GM12875 (cell line): ENCODE measurements at regions not wholly inside any gene's neighbourhood (a gene's known extent, or its start where the extent isn't known, plus 50 kb on each side); places are given as distances from the start of the nearest gene placed in this dataset.

Source experiments
- H3K4me3 ChIP-seq: one replicate; pipeline ENCODE4 v1.5.1; 2011; ENCODE audit warnings: low read depth, low read length, control low read depth
- CTCF ChIP-seq: IDR thresholded peaks from 2 replicates; pipeline ENCODE4 v1.5.1; 2011; ENCODE audit warnings: low read depth, mild to moderate bottlenecking, control low read depth, inconsistent platforms, low read length, moderate library complexity, borderline replicate concordance; ENCODE audit not compliant: insufficient read depth

- no peak for TF ChIP-seq CTCF
Measured at GRCh38 chr1:234837713-234838112, 227.7 kb upstream of the IRF2BP2 start.

GRCh38 chr1:234836776-234837357, 226.9 kb upstream of the IRF2BP2 start:
- TF ChIP-seq CTCF = no peak
- no peak overlapping the region for H3K4me3 ChIP-seq

More at GRCh38 chr1:234837713-234838112, 227.7 kb upstream of the IRF2BP2 start:
- no peak overlapping the region for H3K4me3 ChIP-seq

- H3K4me3 ChIP-seq = no peak overlapping the region
Measured at GRCh38 chr1:234836045-234836681, 226.2 kb upstream of the IRF2BP2 start.

DNA sequence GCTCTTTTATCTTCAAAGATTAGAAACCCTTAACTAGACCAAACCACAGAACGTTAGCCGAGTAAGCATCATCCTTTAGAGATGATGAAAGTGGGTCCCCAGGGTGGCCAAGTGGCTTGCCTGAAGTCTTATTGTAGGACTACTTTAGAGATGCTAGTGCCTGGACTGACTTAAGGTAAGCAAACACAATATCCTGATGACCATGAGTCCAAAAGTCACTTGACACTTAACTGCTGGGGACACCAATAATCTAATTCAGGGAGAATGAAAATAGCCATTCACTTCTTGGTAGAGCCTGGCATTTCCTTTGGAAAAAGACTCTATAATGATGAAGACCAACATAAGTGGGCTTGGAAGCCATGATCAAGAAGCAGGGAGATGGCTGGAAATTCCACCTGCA, 225.3 kb upstream of the IRF2BP2 start:
- no peak overlapping the region for H3K4me3 ChIP-seq
- TF ChIP-seq CTCF = no peak

More at GRCh38 chr1:234836045-234836681, 226.2 kb upstream of the IRF2BP2 start:
- no peak for TF ChIP-seq CTCF

DNA sequence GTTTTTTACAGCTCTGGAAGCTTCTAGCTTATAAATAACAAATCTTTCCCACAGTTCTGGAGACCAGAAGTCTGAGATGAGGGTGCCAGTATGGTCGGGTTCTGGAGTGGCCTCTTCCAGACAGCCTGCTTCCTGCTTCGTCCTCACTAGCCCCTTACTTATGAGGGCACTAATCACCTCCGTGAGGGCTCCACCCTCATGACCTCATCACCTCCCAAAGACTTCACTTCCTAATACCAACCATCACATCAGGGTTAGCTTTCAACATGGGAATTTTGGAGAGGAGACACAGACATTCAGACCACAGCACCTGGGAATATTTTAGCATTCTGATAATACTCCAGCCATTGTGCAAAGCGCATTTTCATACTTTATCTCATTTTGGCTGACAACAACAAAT, 223.7 kb upstream of the IRF2BP2 start:
- TF ChIP-seq CTCF = no peak
- no peak overlapping the region for H3K4me3 ChIP-seq

GRCh38 chr1:234833118-234833517, 223.1 kb upstream of the IRF2BP2 start:
- no peak overlapping the region for H3K4me3 ChIP-seq
- TF ChIP-seq CTCF = no peak

DNA sequence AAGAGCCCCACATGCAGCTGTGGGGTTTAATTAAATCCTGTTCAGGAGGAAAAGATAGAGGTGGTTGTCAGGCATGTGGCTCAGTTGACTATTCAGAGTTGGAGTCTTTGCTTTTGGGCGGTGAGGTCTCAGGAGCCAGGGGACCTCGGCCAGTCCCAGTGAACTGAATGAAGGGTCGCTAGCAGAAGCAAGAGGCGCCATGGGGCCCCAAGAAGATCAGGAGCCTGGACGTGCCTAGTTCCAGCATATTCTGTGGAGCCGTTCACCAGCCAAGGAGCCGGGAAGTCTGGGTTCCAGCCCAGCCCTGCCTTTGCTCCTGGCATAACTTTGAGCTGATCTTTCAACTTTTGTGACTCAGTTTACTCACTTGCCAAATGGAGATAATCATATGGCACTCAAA, 217.7 kb upstream of the IRF2BP2 start:
- H3K4me3 ChIP-seq = no peak overlapping the region
- no peak for TF ChIP-seq CTCF
